H1 (cell line): ENCODE measurements at regions not wholly inside any gene's neighbourhood (a gene's known extent, or its start where the extent isn't known, plus 50 kb on each side); places are given as distances from the start of the nearest gene placed in this dataset.

ENCODE experiments used
- CTCF ChIA-PET: fragments of 300-600 bp; sonication (Branson Sonifier 250); formaldehyde crosslinking; loops from one replicate; lab custom pipeline; 2021; ENCODE audit not compliant: partially characterized antibody; lab: Charles Lee
- POLR2A ChIA-PET: fragments of 300-600 bp; sonication (Branson Sonifier 250); formaldehyde crosslinking; loops from one replicate; lab custom pipeline; 2021; ENCODE audit warnings: inconsistent platforms; ENCODE audit not compliant: partially characterized antibody; lab: Charles Lee
- DNase-seq, 2 experiments: peaks; one replicate each; pipeline versions ENCODE4 v3.0.0 to v3.0.0-alpha.2; 2010 to 2022; ENCODE audit warnings: low spot score in 2 of 2, low read depth in 1 of 2, mixed read lengths in 1 of 2
- FAIRE-seq: peaks from 2 replicates; lab custom pipeline; 2011; peaks lifted over from hg19 to GRCh38; lab: Jason Lieb, UNC
- H2AFZ ChIP-seq: 2 replicates; pipeline ENCODE4 v1.8.1; 2012; ENCODE audit warnings: low read length, inconsistent platforms
- H2AK5ac ChIP-seq: 2 replicates; pipeline ENCODE4 v1.6.1; 2013; ENCODE audit warnings: low read depth, low read length
- H2BK120ac ChIP-seq: replicated peaks from 2 replicates; pipeline ENCODE3; 2013; ENCODE audit warnings: low read depth, low read length, inconsistent platforms
- H2BK12ac ChIP-seq: 2 replicates; pipeline ENCODE4 v1.6.1; 2013; ENCODE audit warnings: low read depth, low read length
- H2BK15ac ChIP-seq: 2 replicates; pipeline ENCODE4 v1.6.1; 2013; ENCODE audit warnings: low read length
- H2BK20ac ChIP-seq: 2 replicates; pipeline ENCODE4 v1.6.1; 2013; ENCODE audit warnings: low read length
- H2BK5ac ChIP-seq: 2 replicates; pipeline ENCODE4 v1.6.1; 2013; ENCODE audit warnings: low read depth, low read length
- H3K14ac ChIP-seq: 2 replicates; pipeline ENCODE4 v1.6.1; 2013; ENCODE audit warnings: inconsistent platforms; ENCODE audit not compliant: insufficient read length
- H3K18ac ChIP-seq: 2 replicates; pipeline ENCODE4 v1.6.1; 2013; ENCODE audit warnings: low read length; ENCODE audit errors: extremely low read depth
- H3K23ac ChIP-seq: 2 replicates; pipeline ENCODE4 v1.6.1; 2013; ENCODE audit warnings: inconsistent platforms; ENCODE audit not compliant: insufficient read length
- H3K23me2 ChIP-seq: 2 replicates; pipeline ENCODE4 v1.6.1; 2013; ENCODE audit warnings: low read depth, low read length
- H3K27ac ChIP-seq: 2 replicates; pipeline ENCODE4 v1.6.1; 2011; ENCODE audit warnings: low read depth, low read length, inconsistent platforms
- H3K27me3 ChIP-seq, 4 experiments: replicated peaks in 1 of 4; 1 replicate in 1 of 4; 2 replicates in 3 of 4; pipeline versions ENCODE4 v1.6.1 to v1.8.1; 2011 to 2013; ENCODE audit warnings: low read length in 3 of 4, mild to moderate bottlenecking in 3 of 4, inconsistent platforms in 2 of 4, mixed read lengths in 2 of 4, moderate library complexity in 1 of 4; ENCODE audit not compliant: control insufficient read depth in 3 of 4, insufficient read depth in 3 of 4; ENCODE audit errors: extremely low read depth in 1 of 4
- H3K36me3 ChIP-seq, 4 experiments: 2 replicates each; pipeline versions ENCODE4 v1.6.1 to v1.8.1; 2011 to 2013; ENCODE audit warnings: mild to moderate bottlenecking in 4 of 4, low read length in 3 of 4, moderate library complexity in 2 of 4, control low read depth in 1 of 4, inconsistent platforms in 1 of 4; ENCODE audit not compliant: insufficient read depth in 4 of 4, control insufficient read depth in 2 of 4
- H3K4ac ChIP-seq: replicated peaks from 2 replicates; pipeline ENCODE3; 2013; ENCODE audit warnings: low read length, low read depth, mixed read lengths, inconsistent platforms; ENCODE audit not compliant: insufficient read length
- H3K4me1 ChIP-seq, 4 experiments: replicated peaks in 1 of 4; 1 replicate in 1 of 4; 2 replicates in 3 of 4; pipeline versions ENCODE4 v1.6.1 to v1.8.1; 2011 to 2013; ENCODE audit warnings: low read length in 3 of 4, inconsistent platforms in 2 of 4, mixed read lengths in 1 of 4; ENCODE audit not compliant: insufficient read depth in 4 of 4, control insufficient read depth in 3 of 4
- H3K4me2 ChIP-seq, 2 experiments: 2 replicates each; pipeline versions ENCODE4 v1.6.1 to v1.8.1; 2011 to 2013; ENCODE audit warnings: low read depth in 2 of 2, low read length in 2 of 2, control low read depth in 1 of 2, inconsistent platforms in 1 of 2, mild to moderate bottlenecking in 1 of 2; ENCODE audit not compliant: insufficient read depth in 1 of 2
- H3K4me3 ChIP-seq, 4 experiments: fragments of 200-600, 300-600 bp in 1 of 4; sonication (generic), shearing (Covaris generic), sonication (Bioruptor Twin) in 1 of 4; 2 replicates each; pipeline versions ENCODE4 v1.5.1 to v1.8.1; 2011 to 2016; ENCODE audit warnings: low read length in 4 of 4, low read depth in 3 of 4, control low read depth in 2 of 4, inconsistent platforms in 2 of 4, mild to moderate bottlenecking in 2 of 4, mixed read lengths in 1 of 4, moderate library complexity in 1 of 4; ENCODE audit not compliant: insufficient read depth in 2 of 4; ENCODE audit errors: extremely low read depth in 1 of 4
- H3K56ac ChIP-seq: replicated peaks from 2 replicates; pipeline ENCODE3; 2013; ENCODE audit warnings: low read depth, mild to moderate bottlenecking, mixed read lengths, low read length, inconsistent platforms; ENCODE audit not compliant: insufficient read length
- H3K79me1 ChIP-seq: 2 replicates; pipeline ENCODE4 v1.6.1; 2013; ENCODE audit warnings: low read depth, low read length, control low read depth
- H3K79me2 ChIP-seq, 2 experiments: 2 replicates each; pipeline versions ENCODE4 v1.6.1 to v1.8.1; 2012 to 2013; ENCODE audit warnings: low read length in 2 of 2, mild to moderate bottlenecking in 2 of 2, inconsistent platforms in 1 of 2; ENCODE audit not compliant: insufficient read depth in 2 of 2, control insufficient read depth in 1 of 2
- H3K9ac ChIP-seq, 4 experiments: replicated peaks in 1 of 4; 1 replicate in 1 of 4; 2 replicates in 3 of 4; pipeline versions ENCODE4 v1.6.1 to v1.8.1; 2011 to 2013; ENCODE audit warnings: low read depth in 3 of 4, low read length in 3 of 4, control low read depth in 2 of 4, mild to moderate bottlenecking in 2 of 4, moderate library complexity in 2 of 4, inconsistent platforms in 1 of 4; ENCODE audit errors: extremely low read depth in 1 of 4
- H3K9me3 ChIP-seq, 2 experiments: 2 replicates each; pipeline versions ENCODE4 v1.6.1 to v1.8.1; 2012 to 2013; ENCODE audit warnings: mild to moderate bottlenecking in 2 of 2, moderate library complexity in 2 of 2, control low read depth in 1 of 2, inconsistent platforms in 1 of 2, low read depth in 1 of 2, low read length in 1 of 2, mixed read lengths in 1 of 2; ENCODE audit not compliant: insufficient read depth in 2 of 2
- H4K20me1 ChIP-seq, 2 experiments: replicated peaks in 1 of 2; 2 replicates each; pipeline versions ENCODE3 to v1.8.1; 2011 to 2013; ENCODE audit warnings: inconsistent platforms in 2 of 2, low read length in 2 of 2, mild to moderate bottlenecking in 1 of 2; ENCODE audit not compliant: insufficient read depth in 2 of 2, control insufficient read depth in 1 of 2
- H4K5ac ChIP-seq: 2 replicates; pipeline ENCODE4 v1.6.1; 2013; ENCODE audit warnings: low read length, low read depth, mixed read lengths, inconsistent platforms; ENCODE audit not compliant: insufficient read length
- H4K8ac ChIP-seq: 2 replicates; pipeline ENCODE4 v1.8.0; 2013; ENCODE audit warnings: mild to moderate bottlenecking, moderate library complexity, low read length, inconsistent platforms; ENCODE audit not compliant: insufficient read depth; ENCODE audit errors: extremely low read depth
- H4K91ac ChIP-seq: replicated peaks from 2 replicates; pipeline ENCODE3; 2013; ENCODE audit warnings: low read length, mixed read lengths, inconsistent platforms; ENCODE audit not compliant: insufficient read length
- RAD21 ChIP-seq, 2 experiments: IDR thresholded peaks in 1 of 2; conservative IDR thresholded peaks in 1 of 2; 2 replicates each; pipeline ENCODE4 v1.6.1; 2011; ENCODE audit warnings: low read depth in 2 of 2, low read length in 2 of 2, improper control_type of control experiment in 1 of 2, inconsistent platforms in 1 of 2, mild to moderate bottlenecking in 1 of 2, moderate library complexity in 1 of 2
- RXRA ChIP-seq: IDR thresholded peaks from 2 replicates; pipeline ENCODE4 v1.6.1; 2011; ENCODE audit warnings: low read depth, mild to moderate bottlenecking, low read length, moderate library complexity; ENCODE audit not compliant: insufficient read depth
- WGBS, 2 experiments: shearing (Covaris generic) in 1 of 2; methylation state at CpG; one replicate each; pipeline versions ENCODE4 v1.1.6 to v1.1.7; 2013 to 2015; ENCODE audit warnings: low lambda C conversion rate in 2 of 2, mixed read lengths in 2 of 2, inconsistent platforms in 1 of 2, low coverage in 1 of 2, missing lambda C conversion rate in 1 of 2; ENCODE audit not compliant: insufficient replicate concordance in 2 of 2, insufficient coverage in 1 of 2, insufficient read length in 1 of 2; ENCODE audit errors: extremely low coverage in 1 of 2, missing lambda C conversion rate in 1 of 2; 5-methylcytosine and 5-hydroxymethylcytosine counted together
- TF ChIP-seq, protein P1 (sequence below), 3 experiments: IDR thresholded peaks; 1 replicate in 2 of 3; 2 replicates in 1 of 3; pipeline versions ENCODE4 v1.5.1 to v1.6.1; 2011; ENCODE audit warnings: low read length in 3 of 3, mild to moderate bottlenecking in 3 of 3, inconsistent platforms in 2 of 3, low read depth in 1 of 3, moderate library complexity in 1 of 3; ENCODE audit not compliant: insufficient read depth in 1 of 3; ENCODE audit errors: control extremely low read depth in 1 of 3

DNA sequence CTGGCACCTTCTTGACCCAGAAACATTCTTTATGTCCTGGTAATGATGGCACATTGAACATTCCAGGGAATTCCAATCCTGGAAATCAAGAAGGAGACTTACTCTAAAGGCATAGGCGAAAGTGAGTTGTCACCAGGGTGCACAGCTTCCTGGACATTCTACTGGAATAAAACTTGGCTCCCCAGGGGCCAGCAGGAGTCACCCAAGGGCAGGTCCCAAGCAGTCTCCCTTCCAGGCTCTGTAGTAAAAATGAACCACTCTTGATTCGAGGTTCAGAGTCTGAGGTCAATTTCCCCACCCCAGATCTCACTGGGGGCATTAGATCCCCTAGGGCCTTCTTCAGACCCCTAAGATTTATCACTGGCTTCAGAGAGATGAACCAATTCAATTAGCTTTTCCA lies 338.7 kb upstream of the GATB start:
- Histone ChIP-seq H4K91ac (no peak overlapping the region), H2AFZ (no peak overlapping the region), H3K4ac (no peak overlapping the region), H4K5ac (no peak overlapping the region), H3K36me3 (no peaks in the 10 kb centered on the region), H4K20me1 (no peaks in the 10 kb centered on the region), H3K9ac (no peak overlapping the region), H3K56ac (no peak overlapping the region), H3K27me3 (no peaks in the 10 kb centered on the region), H4K8ac (no peak overlapping the region), H3K79me1 (no peaks in the 10 kb centered on the region), H2AK5ac (no peak overlapping the region), H3K9me3 (no peaks in the 10 kb centered on the region), H2BK20ac (no peak overlapping the region), H3K14ac (no peak overlapping the region), H3K4me1 (peaks cover 0 to 3% (median 0%) of the 10 kb centered on the region in 4 experiments; a peak in 2 of 7 replicates), H3K27ac (no peak overlapping the region), H3K18ac (no peak overlapping the region), H3K4me3 (no peak overlapping the region), H2BK5ac (no peak overlapping the region), H3K4me2 (no peak overlapping the region), H3K23ac (no peak overlapping the region), H3K23me2 (no peaks in the 10 kb centered on the region), H2BK12ac (no peak overlapping the region), H2BK120ac (no peak overlapping the region), H2BK15ac (no peak overlapping the region), H3K79me2 (no peaks in the 10 kb centered on the region)
- FAIRE-seq (no peak), DNase-seq (peak in 1 of 2 experiments; percentile 16)
- TF ChIP-seq RXRA (no peak), RAD21 (IDR thresholded peaks at IDR 0.05 in 1 of 2, conservative IDR thresholded peaks at IDR 0.05 in 1 of 2; ENCODE audit: low read depth in 2 of 2, low read length in 2 of 2) (peak in 1 of 2 experiments; percentile 19; a peak in 2 of 4 replicates)
- TF ChIP-seq, protein P1, sequence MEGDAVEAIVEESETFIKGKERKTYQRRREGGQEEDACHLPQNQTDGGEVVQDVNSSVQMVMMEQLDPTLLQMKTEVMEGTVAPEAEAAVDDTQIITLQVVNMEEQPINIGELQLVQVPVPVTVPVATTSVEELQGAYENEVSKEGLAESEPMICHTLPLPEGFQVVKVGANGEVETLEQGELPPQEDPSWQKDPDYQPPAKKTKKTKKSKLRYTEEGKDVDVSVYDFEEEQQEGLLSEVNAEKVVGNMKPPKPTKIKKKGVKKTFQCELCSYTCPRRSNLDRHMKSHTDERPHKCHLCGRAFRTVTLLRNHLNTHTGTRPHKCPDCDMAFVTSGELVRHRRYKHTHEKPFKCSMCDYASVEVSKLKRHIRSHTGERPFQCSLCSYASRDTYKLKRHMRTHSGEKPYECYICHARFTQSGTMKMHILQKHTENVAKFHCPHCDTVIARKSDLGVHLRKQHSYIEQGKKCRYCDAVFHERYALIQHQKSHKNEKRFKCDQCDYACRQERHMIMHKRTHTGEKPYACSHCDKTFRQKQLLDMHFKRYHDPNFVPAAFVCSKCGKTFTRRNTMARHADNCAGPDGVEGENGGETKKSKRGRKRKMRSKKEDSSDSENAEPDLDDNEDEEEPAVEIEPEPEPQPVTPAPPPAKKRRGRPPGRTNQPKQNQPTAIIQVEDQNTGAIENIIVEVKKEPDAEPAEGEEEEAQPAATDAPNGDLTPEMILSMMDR (IDR thresholded peaks at IDR 0.05; ENCODE audit: control extremely low read depth in 1 of 3, insufficient read depth in 1 of 3, low read depth in 1 of 3, low read length in 3 of 3): peak in 1 of 3 experiments; percentile 6; a peak in 1 of 4 replicates
- POLR2A ChIA-PET: no interaction called here
- CTCF ChIA-PET: interaction anchor here (1.0 to 2.3 kb wide), 2 partner anchors 10 to 83 kb away, joined by 3 to 7 read pairs; no protein-coding TSS in a partner anchor
- WGBS, 2 experiments: 90% methylated on average over 2 of the region's 2 CpGs; no CpG with 5 or more reads in 1 of the 2 experiments
